ENCODE measurements at regions not wholly inside any gene's neighbourhood (a gene's known extent, or its start where the extent isn't known, plus 50 kb on each side); places are given as distances from the start of the nearest gene placed in this dataset.

DNA sequence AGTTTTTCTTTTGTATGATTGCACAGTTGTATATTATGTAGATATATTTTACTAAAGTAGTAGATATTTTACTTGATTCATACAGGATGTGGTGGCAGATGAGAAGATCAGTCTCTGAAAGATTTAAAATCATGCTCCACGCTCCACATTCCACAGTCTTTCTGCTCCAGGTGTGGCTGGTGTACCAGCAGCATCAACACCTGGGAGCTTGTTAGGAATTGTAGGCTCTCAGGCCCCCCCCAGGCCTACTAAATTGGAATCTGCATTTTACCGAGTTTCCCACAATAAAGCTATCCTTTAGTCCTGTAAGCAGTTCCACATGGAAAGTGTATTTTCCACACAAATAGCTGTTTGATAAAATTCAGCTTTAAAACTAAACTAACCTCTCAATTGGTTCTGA lies 537.4 kb downstream of the BCKDHB start:
- TF ChIP-seq POLR2A (IDR thresholded peaks at IDR 0.05) = no peak
- TF ChIP-seq, protein P1, sequence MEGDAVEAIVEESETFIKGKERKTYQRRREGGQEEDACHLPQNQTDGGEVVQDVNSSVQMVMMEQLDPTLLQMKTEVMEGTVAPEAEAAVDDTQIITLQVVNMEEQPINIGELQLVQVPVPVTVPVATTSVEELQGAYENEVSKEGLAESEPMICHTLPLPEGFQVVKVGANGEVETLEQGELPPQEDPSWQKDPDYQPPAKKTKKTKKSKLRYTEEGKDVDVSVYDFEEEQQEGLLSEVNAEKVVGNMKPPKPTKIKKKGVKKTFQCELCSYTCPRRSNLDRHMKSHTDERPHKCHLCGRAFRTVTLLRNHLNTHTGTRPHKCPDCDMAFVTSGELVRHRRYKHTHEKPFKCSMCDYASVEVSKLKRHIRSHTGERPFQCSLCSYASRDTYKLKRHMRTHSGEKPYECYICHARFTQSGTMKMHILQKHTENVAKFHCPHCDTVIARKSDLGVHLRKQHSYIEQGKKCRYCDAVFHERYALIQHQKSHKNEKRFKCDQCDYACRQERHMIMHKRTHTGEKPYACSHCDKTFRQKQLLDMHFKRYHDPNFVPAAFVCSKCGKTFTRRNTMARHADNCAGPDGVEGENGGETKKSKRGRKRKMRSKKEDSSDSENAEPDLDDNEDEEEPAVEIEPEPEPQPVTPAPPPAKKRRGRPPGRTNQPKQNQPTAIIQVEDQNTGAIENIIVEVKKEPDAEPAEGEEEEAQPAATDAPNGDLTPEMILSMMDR (IDR thresholded peaks at IDR 0.05) = no peak

Measured in lower leg skin (tissue), 3 donors.